NB4 (cell line): ENCODE measurements at regions not wholly inside any gene's neighbourhood (a gene's known extent, or its start where the extent isn't known, plus 50 kb on each side); places are given as distances from the start of the nearest gene placed in this dataset.

Experiments
- CTCF ChIP-seq: IDR thresholded peaks from one replicate; pipeline ENCODE4 v1.5.1; 2012; ENCODE audit warnings: low read depth, low read length
- MYC ChIP-seq: IDR thresholded peaks from 2 replicates; pipeline ENCODE4 v1.6.1; 2011; ENCODE audit warnings: low read depth, low read length

- TF ChIP-seq MYC (no peak), CTCF (no peak)
Measured at GRCh38 chr7:142563470-142563869, 185.8 kb upstream of the PRSS1 start.
